Suprapubic skin (tissue), 4 donors: ENCODE measurements at regions not wholly inside any gene's neighbourhood (a gene's known extent, or its start where the extent isn't known, plus 50 kb on each side); places are given as distances from the start of the nearest gene placed in this dataset.

Source experiments
- DNase-seq, 2 donors: peaks; one replicate each; pipeline ENCODE4 v3.0.0-alpha.2; 2019; ENCODE audit warnings: low spot score in 2 of 2
- H3K27ac ChIP-seq: fragments of 200-600 bp; sonication (generic); one replicate; pipeline ENCODE4 v1.5.1; 2019
- H3K27me3 ChIP-seq: fragments of 200-600 bp; sonication (generic); one replicate; pipeline ENCODE4 v1.5.1; 2019
- H3K36me3 ChIP-seq: fragments of 200-600 bp; sonication (generic); one replicate; pipeline ENCODE4 v1.5.1; 2019
- H3K4me1 ChIP-seq: fragments of 200-600 bp; sonication (generic); one replicate; pipeline ENCODE4 v1.5.1; 2019
- H3K4me3 ChIP-seq: fragments of 200-600 bp; sonication (generic); one replicate; pipeline ENCODE4 v1.5.1; 2019; ENCODE audit warnings: mild to moderate bottlenecking
- H3K9me3 ChIP-seq: fragments of 200-600 bp; sonication (generic); one replicate; pipeline ENCODE4 v1.5.1; 2019
- EP300 ChIP-seq: sonication (generic); formaldehyde crosslinking; IDR thresholded peaks from one replicate; pipeline ENCODE4 v1.6.1; 2017; ENCODE audit warnings: antibody characterized with exemption
- POLR2A ChIP-seq, 2 donors: fragments of 450-650 bp; IDR thresholded peaks; one replicate each; pipeline ENCODE4 v1.6.1; 2017; ENCODE audit warnings: antibody characterized with exemption in 2 of 2, mild to moderate bottlenecking in 2 of 2, moderate library complexity in 2 of 2
- POLR2AphosphoS5 ChIP-seq, 3 donors: sonication (generic); formaldehyde crosslinking; IDR thresholded peaks; one replicate each; pipeline ENCODE4 v1.6.1; 2017; ENCODE audit warnings: antibody characterized with exemption in 3 of 3
- WGBS: methylation state at CpG from one replicate; pipeline ENCODE4 v1.1.5; 2018; 5-methylcytosine and 5-hydroxymethylcytosine counted together
- TF ChIP-seq, protein P1 (sequence below), 2 donors: fragments of 200-600 bp in 1 of 2; fragments of 450-650 bp in 1 of 2; sonication (generic) in 1 of 2; IDR thresholded peaks; one replicate each; pipeline ENCODE4 v1.5.1; 2016 to 2019; ENCODE audit warnings: antibody characterized with exemption in 2 of 2, mild to moderate bottlenecking in 1 of 2, moderate library complexity in 1 of 2

DNA sequence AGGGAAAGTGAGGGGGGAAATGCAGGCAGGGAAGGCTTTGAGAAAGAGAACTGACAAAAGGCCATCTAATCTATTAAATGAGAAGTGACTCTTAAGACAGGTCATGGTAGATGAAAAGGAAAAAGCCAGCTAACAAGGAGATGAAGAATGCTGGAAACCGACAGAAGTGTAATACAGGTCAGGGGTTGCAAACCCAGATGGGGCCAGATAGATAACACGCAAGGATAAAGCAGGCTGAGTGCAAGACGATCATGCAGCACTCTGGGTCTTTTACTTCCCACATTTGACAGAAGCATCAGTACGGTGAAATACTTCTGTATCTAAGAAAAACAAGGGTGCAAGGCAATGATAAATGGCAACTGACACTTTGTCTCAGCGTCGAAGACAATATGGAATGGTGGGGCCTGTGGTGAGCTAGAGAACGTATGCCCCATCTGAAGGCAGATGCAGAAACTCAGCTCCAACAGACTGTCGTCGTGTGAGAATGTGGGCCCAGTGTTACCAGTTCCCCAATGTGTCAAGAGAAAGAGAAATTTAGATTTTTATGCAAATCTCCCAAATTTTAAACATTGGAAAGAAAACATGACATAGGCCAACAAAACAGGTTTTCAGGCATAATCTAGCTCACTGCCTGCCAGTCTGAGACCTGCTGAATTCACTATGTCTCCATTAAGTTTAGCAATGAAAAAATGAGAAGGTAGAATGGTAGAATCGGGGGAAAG, 187.4 kb downstream of the PHLDA1 start:
- DNase-seq: no peak
- 91% methylated on average over 10 of the region's 10 CpGs for WGBS
- TF ChIP-seq, protein P1, sequence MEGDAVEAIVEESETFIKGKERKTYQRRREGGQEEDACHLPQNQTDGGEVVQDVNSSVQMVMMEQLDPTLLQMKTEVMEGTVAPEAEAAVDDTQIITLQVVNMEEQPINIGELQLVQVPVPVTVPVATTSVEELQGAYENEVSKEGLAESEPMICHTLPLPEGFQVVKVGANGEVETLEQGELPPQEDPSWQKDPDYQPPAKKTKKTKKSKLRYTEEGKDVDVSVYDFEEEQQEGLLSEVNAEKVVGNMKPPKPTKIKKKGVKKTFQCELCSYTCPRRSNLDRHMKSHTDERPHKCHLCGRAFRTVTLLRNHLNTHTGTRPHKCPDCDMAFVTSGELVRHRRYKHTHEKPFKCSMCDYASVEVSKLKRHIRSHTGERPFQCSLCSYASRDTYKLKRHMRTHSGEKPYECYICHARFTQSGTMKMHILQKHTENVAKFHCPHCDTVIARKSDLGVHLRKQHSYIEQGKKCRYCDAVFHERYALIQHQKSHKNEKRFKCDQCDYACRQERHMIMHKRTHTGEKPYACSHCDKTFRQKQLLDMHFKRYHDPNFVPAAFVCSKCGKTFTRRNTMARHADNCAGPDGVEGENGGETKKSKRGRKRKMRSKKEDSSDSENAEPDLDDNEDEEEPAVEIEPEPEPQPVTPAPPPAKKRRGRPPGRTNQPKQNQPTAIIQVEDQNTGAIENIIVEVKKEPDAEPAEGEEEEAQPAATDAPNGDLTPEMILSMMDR (IDR thresholded peaks at IDR 0.05): no peak
- TF ChIP-seq POLR2AphosphoS5 (IDR thresholded peaks at IDR 0.05) (no peak), POLR2A (IDR thresholded peaks at IDR 0.05) (no peak), EP300 (no peak)
- no peak overlapping the region for H3K27ac ChIP-seq
- peaks cover 5% of the 10 kb centered on the region for H3K4me1 ChIP-seq
- H3K9me3 ChIP-seq: no peaks in the 10 kb centered on the region
- H3K27me3 ChIP-seq: no peaks in the 10 kb centered on the region
- no peaks in the 10 kb centered on the region for H3K36me3 ChIP-seq
- H3K4me3 ChIP-seq: no peak overlapping the region

DNA sequence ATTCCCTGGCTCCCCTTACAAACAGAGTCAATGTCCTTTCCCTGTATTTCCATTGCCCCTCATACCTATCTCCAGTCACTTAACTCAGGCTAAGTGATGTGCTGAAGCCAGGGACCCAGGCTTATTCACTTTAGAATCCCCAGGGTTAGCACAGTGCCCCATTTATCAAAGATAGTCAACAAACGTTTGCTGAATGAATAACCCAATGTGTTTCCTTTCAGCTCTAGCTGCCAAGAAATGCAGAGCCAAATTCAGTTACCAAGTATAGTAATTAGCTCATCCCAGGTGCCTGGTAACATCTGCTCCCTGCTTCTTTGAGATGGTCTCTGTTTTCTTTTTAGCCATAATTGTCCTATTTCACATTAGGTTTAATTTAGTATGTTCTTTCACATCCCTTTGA, 189.5 kb downstream of the PHLDA1 start:
- no peak for DNase-seq

DNA sequence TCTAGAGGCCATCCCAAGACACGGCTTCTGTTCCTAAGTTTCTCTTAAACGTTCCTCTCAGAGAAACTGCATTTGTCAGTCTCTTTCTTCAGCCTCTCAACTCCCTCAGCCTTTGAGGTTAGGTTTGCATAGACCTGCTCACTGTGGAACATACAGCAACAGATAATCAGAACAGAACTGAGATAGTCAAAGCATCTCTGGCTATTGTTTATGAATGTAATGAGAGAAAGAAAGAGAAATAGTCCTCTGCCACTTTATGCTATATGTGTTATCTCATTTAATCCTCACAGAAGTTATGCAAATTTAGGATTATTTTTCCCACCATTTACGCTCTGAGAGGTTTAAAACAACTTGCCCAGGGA, 190.6 kb downstream of the PHLDA1 start:
- no peak overlapping the region for H3K27ac ChIP-seq
- 96% methylated on average over 3 of the region's 3 CpGs for WGBS
- DNase-seq: no peak

More for the DNA sequence above, 189.5 kb downstream of the PHLDA1 start:
- 19% methylated on average over 1 of the region's 1 CpG for WGBS
- H3K27ac ChIP-seq: no peak overlapping the region
- no peak overlapping the region for H3K4me3 ChIP-seq
- H3K4me1 ChIP-seq: no peaks in the 10 kb centered on the region
- H3K36me3 ChIP-seq: no peaks in the 10 kb centered on the region
- TF ChIP-seq EP300 (no peak), POLR2A (IDR thresholded peaks at IDR 0.05) (no peak), POLR2AphosphoS5 (IDR thresholded peaks at IDR 0.05) (no peak)
- TF ChIP-seq, protein P1 (IDR thresholded peaks at IDR 0.05): no peak
- no peaks in the 10 kb centered on the region for H3K9me3 ChIP-seq
- no peaks in the 10 kb centered on the region for H3K27me3 ChIP-seq

DNA sequence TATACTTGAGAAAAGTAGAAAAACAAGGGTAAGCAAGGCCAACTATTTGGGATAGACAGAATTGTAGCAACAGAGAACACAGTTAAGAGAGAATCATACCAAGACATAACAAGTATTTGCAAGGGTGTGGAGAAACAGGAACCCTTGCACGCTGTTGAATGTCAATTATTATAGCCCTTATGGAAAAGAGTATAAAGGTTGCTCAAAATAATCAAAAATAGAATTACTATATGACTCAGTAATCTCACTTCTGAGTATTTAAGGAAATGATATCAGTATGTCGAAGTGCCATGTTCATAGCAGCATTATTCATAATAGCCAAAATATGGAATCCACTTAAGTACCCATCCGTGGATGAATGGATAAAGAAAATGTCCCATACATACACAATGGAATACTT, 193.3 kb downstream of the PHLDA1 start:
- H3K4me1 ChIP-seq: no peaks in the 10 kb centered on the region
- no peak for DNase-seq
- no peaks in the 10 kb centered on the region for H3K27me3 ChIP-seq
- 80% methylated on average over 3 of the region's 3 CpGs for WGBS
- no peak for TF ChIP-seq EP300
- TF ChIP-seq, protein P1 (IDR thresholded peaks at IDR 0.05): no peak
- TF ChIP-seq POLR2AphosphoS5 (IDR thresholded peaks at IDR 0.05): no peak
- TF ChIP-seq POLR2A (IDR thresholded peaks at IDR 0.05): no peak
- H3K36me3 ChIP-seq: no peaks in the 10 kb centered on the region
- no peak overlapping the region for H3K27ac ChIP-seq
- no peaks in the 10 kb centered on the region for H3K9me3 ChIP-seq
- H3K4me3 ChIP-seq: no peak overlapping the region

More for the DNA sequence above, 190.6 kb downstream of the PHLDA1 start:
- Histone ChIP-seq H3K4me3 (no peak overlapping the region), H3K9me3 (no peaks in the 10 kb centered on the region), H3K4me1 (no peaks in the 10 kb centered on the region), H3K27me3 (no peaks in the 10 kb centered on the region), H3K36me3 (no peaks in the 10 kb centered on the region)
- TF ChIP-seq POLR2A (IDR thresholded peaks at IDR 0.05): no peak
- no peak for TF ChIP-seq POLR2AphosphoS5 (IDR thresholded peaks at IDR 0.05)
- TF ChIP-seq, protein P1 (IDR thresholded peaks at IDR 0.05): no peak
- no peak for TF ChIP-seq EP300

DNA sequence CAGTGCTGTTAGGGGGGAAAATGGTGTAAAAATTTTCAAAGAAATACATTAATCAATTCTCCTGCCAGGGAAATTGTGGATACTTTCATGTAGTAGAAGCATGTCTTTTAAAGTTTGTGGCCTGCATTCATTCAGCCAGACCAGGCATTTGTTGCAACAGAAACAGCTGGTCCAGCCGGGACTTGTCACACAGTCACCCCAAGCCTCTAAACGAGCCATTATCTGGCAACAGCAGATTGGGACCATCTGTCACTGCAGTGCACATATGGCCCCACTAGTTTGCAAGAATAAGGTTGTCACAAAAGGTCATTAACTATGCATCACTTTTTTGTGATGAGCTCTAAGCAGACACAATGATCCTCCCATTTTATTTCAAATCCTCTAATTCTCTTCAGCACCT, 193.9 kb downstream of the PHLDA1 start:
- no peaks in the 10 kb centered on the region for H3K9me3 ChIP-seq
- H3K36me3 ChIP-seq: no peaks in the 10 kb centered on the region
- H3K4me3 ChIP-seq: no peak overlapping the region
- no peaks in the 10 kb centered on the region for H3K27me3 ChIP-seq
- DNase-seq: no peak
- no peak overlapping the region for H3K27ac ChIP-seq
- no peaks in the 10 kb centered on the region for H3K4me1 ChIP-seq
- TF ChIP-seq POLR2AphosphoS5 (IDR thresholded peaks at IDR 0.05) (no peak), EP300 (no peak), POLR2A (IDR thresholded peaks at IDR 0.05) (no peak)
- TF ChIP-seq, protein P1 (IDR thresholded peaks at IDR 0.05): no peak
- 66% methylated on average over 2 of the region's 2 CpGs for WGBS
